SJCRH30 (cell line): ENCODE measurements at regions not wholly inside any gene's neighbourhood (a gene's known extent, or its start where the extent isn't known, plus 50 kb on each side); places are given as distances from the start of the nearest gene placed in this dataset.

Experiments used
- DNase-seq, 2 experiments: peaks; one replicate each; pipeline ENCODE4 v3.0.0-alpha.2; 2015 to 2020
- H3K27ac ChIP-seq: fragments of 250-450 bp; sonication (Bioruptor Pico); 2 replicates; pipeline ENCODE4 v1.5.1; 2020; ENCODE audit warnings: mild to moderate bottlenecking, moderate library complexity
- H3K27me3 ChIP-seq: fragments of 250-450 bp; sonication (Bioruptor Pico); 2 replicates; pipeline ENCODE4 v1.5.1; 2020; ENCODE audit warnings: mild to moderate bottlenecking, moderate library complexity
- H3K36me3 ChIP-seq: fragments of 250-450 bp; sonication (Bioruptor Pico); 2 replicates; pipeline ENCODE4 v1.5.1; 2020; ENCODE audit warnings: mild to moderate bottlenecking, moderate library complexity
- H3K4me1 ChIP-seq: fragments of 250-450 bp; sonication (Bioruptor Pico); 2 replicates; pipeline ENCODE4 v1.5.1; 2020; ENCODE audit warnings: mild to moderate bottlenecking, moderate library complexity
- H3K4me3 ChIP-seq: fragments of 250-450 bp; sonication (Bioruptor Pico); 2 replicates; pipeline ENCODE4 v1.5.1; 2020; ENCODE audit warnings: mild to moderate bottlenecking, moderate library complexity
- H3K9me3 ChIP-seq: fragments of 250-450 bp; sonication (Bioruptor Pico); replicated peaks from 2 replicates; pipeline ENCODE4 v1.5.1; 2020; ENCODE audit warnings: mild to moderate bottlenecking, moderate library complexity

DNA sequence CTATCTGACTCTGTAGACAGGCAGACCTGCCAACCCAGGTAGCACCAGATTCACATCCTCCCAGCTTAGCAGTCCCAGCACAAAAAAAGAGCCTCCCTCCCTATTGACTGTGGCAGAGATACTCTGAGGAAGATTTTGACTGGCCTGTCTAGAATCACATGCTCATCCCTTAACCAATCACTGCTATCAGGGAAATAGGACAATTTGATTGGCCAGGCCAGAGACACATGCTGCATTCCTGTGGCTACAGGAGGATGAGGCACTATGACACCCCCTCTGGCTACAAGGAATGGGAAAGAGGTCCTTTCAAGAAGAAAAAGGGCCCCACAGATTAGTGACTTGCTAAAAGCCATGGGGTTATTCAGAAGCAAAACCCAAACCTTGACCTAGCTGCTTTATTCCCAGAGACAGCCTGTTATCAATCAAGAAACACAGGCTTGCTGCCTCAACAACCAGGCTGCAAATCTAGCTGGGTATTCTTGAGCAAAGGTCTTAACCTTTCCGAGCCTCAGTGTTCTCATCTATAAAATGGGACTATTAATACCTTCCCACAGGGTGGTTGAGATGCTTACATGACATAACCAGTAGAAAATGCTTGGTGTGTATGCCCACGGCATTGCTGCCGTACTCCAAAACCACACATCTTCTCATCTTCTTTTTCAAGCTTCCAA, 147.6 kb downstream of the BCOR start:
- Histone ChIP-seq H3K27me3 (no peaks in the 10 kb centered on the region), H3K27ac (no peak overlapping the region), H3K9me3 (no peaks in the 10 kb centered on the region), H3K4me3 (no peak overlapping the region), H3K4me1 (peaks cover 19% of the 10 kb centered on the region), H3K36me3 (no peaks in the 10 kb centered on the region)
- peak; percentile 23 to 41 for DNase-seq

DNA sequence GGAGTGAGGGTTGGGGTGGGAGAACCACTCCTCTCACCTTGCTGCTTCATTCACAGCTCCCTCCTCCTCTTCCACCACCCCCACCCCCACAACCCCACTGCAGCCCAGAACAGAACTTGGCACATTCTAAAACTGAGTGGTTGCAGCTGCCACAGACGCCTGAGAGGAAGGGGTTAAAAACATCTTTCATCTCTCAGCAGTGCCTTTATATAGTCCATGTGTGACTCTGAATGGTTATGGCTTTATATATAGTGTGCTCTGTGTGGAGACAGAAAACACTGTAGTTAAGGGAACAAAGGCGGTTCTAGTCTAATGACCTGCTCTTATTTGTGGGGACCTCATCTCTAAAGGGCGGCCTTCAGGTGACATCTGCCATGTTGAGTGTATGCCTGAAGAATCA, 144.8 kb downstream of the BCOR start:
- peak in 1 of 2 experiments; percentile 12 for DNase-seq

DNA sequence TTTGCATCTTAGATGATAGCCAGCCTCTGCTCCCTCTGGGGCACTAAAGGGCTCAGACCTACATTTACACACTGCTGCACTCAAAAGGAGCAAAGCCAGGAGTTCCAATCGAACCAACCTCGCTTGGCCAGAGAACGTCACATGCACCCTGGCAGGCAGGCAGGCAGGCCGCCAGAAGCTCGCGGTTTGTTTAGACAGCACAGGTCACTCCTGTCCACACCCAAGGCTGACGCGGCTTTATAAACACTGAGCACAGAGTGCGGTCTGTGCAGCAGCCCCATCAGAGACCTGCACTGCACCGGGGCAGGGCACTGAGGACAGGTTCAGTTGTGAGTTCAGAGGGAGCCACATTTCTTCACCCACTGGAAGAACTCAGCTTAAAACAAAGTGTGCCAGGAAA, 143.9 kb downstream of the BCOR start:
- H3K4me1 ChIP-seq: peaks cover 14% of the 10 kb centered on the region
- H3K27ac ChIP-seq: no peak overlapping the region
- no peaks in the 10 kb centered on the region for H3K36me3 ChIP-seq
- no peak overlapping the region for H3K4me3 ChIP-seq
- peak; percentile 62 to 66 for DNase-seq
- no peaks in the 10 kb centered on the region for H3K9me3 ChIP-seq
- no peaks in the 10 kb centered on the region for H3K27me3 ChIP-seq

More for the DNA sequence above, 144.8 kb downstream of the BCOR start:
- no peaks in the 10 kb centered on the region for H3K9me3 ChIP-seq
- no peaks in the 10 kb centered on the region for H3K27me3 ChIP-seq
- H3K4me1 ChIP-seq: peaks cover 14% of the 10 kb centered on the region
- H3K4me3 ChIP-seq: no peak overlapping the region
- no peaks in the 10 kb centered on the region for H3K36me3 ChIP-seq
- H3K27ac ChIP-seq: no peak overlapping the region

DNA sequence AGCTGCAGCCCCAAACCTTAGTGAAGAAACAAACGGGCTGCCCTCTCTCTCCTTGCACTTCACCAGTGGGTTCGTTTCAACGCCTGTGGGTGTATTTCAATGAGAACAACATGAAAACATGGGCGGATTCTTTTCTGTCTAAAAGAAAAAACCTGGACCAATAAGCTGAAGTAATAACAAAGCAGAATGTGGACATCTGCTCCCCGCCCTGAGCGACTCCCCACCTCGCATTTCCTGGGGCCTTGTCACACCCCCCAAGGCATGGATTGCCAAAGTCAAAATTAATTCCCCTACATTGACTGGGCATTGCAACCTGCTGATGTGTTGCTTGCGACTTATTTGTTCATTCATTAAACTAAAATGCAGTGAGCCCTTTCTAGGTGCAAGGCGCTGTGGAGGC, 142.9 kb downstream of the BCOR start:
- Histone ChIP-seq H3K4me3 (no peak overlapping the region), H3K4me1 (peaks cover 14% of the 10 kb centered on the region), H3K27me3 (no peaks in the 10 kb centered on the region), H3K27ac (no peak overlapping the region), H3K36me3 (no peaks in the 10 kb centered on the region), H3K9me3 (no peaks in the 10 kb centered on the region)
- no peak for DNase-seq

DNA sequence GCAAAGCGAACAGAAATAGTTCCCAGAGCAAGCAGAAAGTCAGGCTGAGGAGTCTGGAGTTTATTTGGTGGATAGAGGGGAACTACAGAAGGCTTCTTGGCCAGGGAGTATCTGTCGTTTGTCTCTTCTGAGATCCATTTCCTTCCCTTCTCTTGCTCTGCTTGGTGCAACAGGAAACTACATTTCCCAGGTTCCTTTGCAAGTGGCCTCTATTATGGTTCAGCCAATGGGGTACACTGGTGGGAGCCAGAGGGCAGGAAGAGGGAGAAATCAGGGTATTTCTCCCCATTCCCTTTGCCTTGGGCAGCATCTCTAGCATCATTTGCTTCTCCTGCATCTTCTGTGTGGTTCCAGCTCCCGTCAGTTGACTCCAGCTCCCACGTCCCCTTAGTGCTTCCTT, 142.1 kb downstream of the BCOR start:
- no peak overlapping the region for H3K4me3 ChIP-seq
- H3K4me1 ChIP-seq: peaks cover 14% of the 10 kb centered on the region
- no peaks in the 10 kb centered on the region for H3K27me3 ChIP-seq
- no peaks in the 10 kb centered on the region for H3K36me3 ChIP-seq
- H3K9me3 ChIP-seq: no peaks in the 10 kb centered on the region
- H3K27ac ChIP-seq: no peak overlapping the region
- peak; percentile 19 to 39 for DNase-seq

DNA sequence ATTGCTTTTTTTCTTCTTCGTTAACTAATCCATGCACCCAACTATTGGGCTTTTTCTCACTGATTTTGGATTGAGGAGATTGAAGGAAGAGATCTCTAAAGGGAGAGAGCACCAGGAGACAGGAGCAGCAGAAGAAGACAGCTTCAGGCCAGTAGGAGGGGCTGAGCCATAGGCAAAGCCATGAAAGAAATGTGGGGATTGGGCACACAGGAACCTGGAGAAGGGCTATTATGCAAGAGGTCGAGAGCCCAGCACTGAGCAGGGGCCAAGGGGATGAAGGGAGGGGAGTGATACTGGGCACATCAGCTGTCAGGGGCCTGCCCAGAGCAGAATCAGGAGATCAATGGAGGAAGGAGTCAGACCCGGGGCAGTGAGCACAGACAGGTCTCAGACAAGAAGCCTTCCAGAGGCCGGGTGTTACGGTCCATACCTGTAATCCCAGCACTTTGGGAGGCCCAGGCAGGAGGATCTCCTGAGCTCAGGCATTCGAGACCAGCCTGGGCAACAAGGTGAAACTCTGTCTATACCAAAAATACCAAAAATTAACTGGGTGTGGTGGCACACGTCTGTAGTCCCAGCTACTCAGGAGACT, 140.9 kb downstream of the BCOR start:
- H3K27me3 ChIP-seq: no peaks in the 10 kb centered on the region
- DNase-seq: no peak

DNA sequence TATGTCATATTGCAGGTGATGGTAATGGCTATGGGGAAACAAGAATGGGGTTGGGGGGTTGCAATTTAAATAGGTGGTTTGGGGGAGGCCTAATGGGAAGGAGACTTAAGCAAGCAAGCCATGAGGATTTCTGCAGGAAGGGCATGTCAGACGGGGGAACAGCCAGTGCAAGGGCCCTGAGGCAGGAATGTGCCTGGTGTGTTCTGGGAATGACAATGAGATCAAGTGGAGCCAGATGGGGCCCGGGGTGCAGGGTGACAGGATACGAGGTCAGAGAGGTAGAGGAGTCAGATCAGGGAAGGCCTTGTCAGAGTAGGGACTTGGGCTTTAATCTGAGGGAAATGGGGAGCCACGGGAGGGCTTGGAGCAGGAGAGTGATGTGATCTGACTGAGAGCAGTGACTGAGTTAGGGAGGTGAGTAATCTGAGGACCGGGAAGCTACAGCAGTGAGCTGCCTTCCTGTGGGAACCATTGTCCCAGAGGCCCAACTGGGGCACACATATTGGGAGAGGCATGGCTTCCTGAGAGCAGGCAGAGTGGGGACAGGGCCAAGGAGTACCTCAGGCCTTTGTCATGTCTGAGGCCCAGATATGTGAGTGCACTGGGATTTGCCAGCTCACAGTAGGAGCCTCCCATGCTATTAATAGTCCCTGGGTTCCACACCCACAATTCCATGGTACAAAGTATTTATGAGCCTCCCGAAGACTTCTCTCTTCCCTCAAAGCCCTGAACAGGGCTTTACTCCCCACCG, 139.8 kb downstream of the BCOR start:
- no peak for DNase-seq
- Histone ChIP-seq H3K4me3 (no peak overlapping the region), H3K36me3 (no peaks in the 10 kb centered on the region), H3K27ac (no peak overlapping the region), H3K27me3 (no peaks in the 10 kb centered on the region), H3K4me1 (peaks cover 10% of the 10 kb centered on the region), H3K9me3 (no peaks in the 10 kb centered on the region)

More for the DNA sequence above, 140.9 kb downstream of the BCOR start:
- no peak overlapping the region for H3K27ac ChIP-seq
- H3K9me3 ChIP-seq: no peaks in the 10 kb centered on the region
- no peaks in the 10 kb centered on the region for H3K36me3 ChIP-seq
- H3K4me3 ChIP-seq: no peak overlapping the region
- peaks cover 14% of the 10 kb centered on the region for H3K4me1 ChIP-seq

DNA sequence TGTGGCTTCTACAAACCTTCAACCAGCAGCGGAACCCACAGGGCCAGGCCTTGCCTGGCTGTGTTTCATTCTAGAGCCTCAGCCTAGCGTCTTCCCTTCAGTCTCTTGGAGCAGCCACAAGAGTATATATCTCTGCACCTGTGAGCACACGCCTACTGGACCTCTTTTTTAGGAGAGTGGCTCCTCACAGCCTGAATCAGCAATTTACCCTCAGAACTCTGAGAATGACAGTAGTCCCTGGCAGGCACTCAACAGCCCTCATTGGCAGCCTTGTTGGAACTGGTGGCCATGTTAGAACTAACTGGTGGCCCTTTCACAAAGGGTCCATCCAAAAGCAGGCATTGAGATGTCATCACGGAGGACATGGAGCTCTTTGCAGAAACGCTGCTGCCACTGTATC, 138.9 kb downstream of the BCOR start:
- DNase-seq: no peak
- Histone ChIP-seq H3K4me1 (peaks cover 3% of the 10 kb centered on the region; the same call in 1 of the 2 replicates), H3K36me3 (no peaks in the 10 kb centered on the region), H3K4me3 (no peak overlapping the region), H3K9me3 (no peaks in the 10 kb centered on the region), H3K27ac (no peak overlapping the region), H3K27me3 (no peaks in the 10 kb centered on the region)

DNA sequence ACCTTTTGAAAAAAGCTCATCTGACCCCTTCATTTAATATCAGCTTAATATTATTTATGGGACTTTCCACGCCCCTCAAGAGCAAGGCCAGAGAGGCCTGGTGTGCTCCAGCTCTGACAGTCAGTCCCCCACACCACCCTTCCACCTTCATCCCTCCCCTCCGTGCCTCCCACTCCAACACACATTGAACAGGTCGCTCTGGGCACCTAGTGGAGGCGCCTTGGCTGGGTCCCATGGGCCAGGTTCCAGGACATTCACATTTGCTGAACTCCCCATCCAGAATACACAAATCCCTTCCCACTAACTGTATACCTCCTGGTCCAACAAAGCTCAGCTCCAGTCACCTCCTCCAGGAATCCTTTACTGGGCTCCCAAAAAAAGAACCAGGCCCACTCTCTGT, 137.5 kb downstream of the BCOR start:
- no peak overlapping the region for H3K4me3 ChIP-seq
- no peaks in the 10 kb centered on the region for H3K27me3 ChIP-seq
- H3K4me1 ChIP-seq: no peaks in the 10 kb centered on the region
- no peaks in the 10 kb centered on the region for H3K36me3 ChIP-seq
- no peak for DNase-seq
- no peak overlapping the region for H3K27ac ChIP-seq
- no peaks in the 10 kb centered on the region for H3K9me3 ChIP-seq

DNA sequence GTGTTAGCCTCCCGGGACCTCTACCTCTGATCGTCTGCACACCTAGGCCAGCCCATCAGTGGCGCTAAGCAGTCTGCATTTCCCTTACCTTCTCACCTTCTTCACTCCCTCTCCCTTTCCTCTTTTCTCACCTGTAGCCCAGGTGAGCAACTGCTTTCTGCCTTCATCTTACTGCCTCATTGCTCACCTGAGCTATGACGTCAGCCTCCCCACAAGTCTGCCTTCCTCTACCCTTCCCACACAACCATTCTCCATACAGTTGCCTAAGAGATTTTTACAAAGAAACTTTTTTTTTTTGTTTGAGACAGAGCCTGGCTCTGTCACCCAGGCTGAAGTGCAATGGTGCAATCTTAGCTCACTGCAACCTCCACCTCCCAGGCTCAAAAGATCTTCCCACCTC, 136.3 kb downstream of the BCOR start:
- Histone ChIP-seq H3K4me1 (no peaks in the 10 kb centered on the region), H3K36me3 (no peaks in the 10 kb centered on the region), H3K27me3 (no peaks in the 10 kb centered on the region), H3K4me3 (no peak overlapping the region), H3K27ac (no peak overlapping the region), H3K9me3 (no peaks in the 10 kb centered on the region)
- no peak for DNase-seq

DNA sequence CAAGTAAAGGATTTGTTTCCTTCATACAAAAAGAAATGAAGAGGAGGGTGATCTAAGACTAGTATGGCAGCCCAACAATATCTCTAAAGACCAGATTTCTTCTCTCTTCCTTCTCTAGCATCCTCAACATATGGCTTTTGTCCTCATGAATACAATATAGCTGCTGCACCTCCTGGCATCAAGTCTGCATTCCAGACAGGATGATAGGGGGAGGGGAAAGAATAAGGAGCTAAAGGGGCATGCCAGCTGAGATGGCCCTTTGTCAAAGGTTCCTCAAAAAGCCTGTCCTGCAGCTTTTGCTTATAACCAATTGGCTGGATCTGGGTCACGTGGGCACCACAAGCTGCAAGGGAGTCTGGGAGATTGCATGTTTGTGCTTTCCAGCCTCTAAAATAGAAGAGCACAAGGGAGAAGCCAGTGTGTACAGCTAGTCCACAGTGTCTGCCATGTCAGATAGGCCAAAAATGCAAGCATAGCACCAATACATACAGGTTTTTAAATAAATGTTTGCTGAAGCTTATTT, 132.6 kb downstream of the BCOR start:
- Histone ChIP-seq H3K36me3 (no peaks in the 10 kb centered on the region), H3K4me1 (peaks cover 9% of the 10 kb centered on the region; the same call in 1 of the 2 replicates), H3K9me3 (no peaks in the 10 kb centered on the region), H3K27me3 (no peaks in the 10 kb centered on the region), H3K4me3 (no peak overlapping the region), H3K27ac (no peak overlapping the region)
- DNase-seq: no peak

DNA sequence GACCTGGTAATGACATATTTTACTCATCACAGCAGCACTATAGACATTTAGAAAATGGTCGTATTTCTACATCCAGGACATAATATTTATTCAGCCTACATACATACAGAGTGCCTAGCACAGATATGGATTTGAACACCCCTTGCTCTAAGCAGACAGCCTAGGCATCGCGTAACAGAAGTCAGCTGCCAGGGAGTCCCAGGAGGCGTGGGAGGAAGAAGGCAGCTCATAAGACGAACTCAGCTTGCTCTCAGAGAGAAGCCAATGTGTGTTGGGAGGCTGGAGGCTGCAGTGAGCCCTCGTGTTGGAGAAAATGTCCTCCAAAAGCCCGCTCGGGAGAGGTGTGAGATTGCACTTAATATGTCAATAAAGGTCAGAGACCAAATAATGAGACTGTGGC, 131.6 kb downstream of the BCOR start:
- Histone ChIP-seq H3K27me3 (no peaks in the 10 kb centered on the region), H3K4me1 (peaks cover 9% of the 10 kb centered on the region; the same call in 1 of the 2 replicates), H3K36me3 (no peaks in the 10 kb centered on the region), H3K27ac (no peak overlapping the region), H3K4me3 (no peak overlapping the region), H3K9me3 (no peaks in the 10 kb centered on the region)
- DNase-seq: peak in 1 of 2 experiments; percentile 10

DNA sequence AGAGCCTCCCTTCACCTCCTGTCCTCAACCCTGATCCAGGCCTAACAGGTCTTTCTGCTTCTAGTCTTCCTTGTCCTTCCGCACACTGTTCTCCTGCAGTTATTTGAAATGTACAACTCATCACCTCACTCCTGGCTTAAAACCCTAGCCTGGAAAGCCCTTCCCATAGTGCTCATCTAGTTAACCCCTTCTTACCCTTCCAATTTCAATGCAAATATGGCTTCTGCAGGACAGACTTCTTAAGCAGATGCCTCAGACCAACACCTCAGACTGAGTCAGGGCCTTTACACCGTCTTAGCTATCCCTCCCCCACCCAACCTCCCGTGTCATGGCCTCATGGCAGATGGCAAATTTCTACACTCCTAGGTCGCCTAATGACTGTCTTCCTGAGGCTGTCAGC, 130.4 kb downstream of the BCOR start:
- Histone ChIP-seq H3K27ac (no peak overlapping the region), H3K9me3 (no peaks in the 10 kb centered on the region), H3K27me3 (no peaks in the 10 kb centered on the region), H3K4me3 (no peak overlapping the region), H3K36me3 (no peaks in the 10 kb centered on the region), H3K4me1 (peaks cover 9% of the 10 kb centered on the region; the same call in 1 of the 2 replicates)
- DNase-seq: no peak

DNA sequence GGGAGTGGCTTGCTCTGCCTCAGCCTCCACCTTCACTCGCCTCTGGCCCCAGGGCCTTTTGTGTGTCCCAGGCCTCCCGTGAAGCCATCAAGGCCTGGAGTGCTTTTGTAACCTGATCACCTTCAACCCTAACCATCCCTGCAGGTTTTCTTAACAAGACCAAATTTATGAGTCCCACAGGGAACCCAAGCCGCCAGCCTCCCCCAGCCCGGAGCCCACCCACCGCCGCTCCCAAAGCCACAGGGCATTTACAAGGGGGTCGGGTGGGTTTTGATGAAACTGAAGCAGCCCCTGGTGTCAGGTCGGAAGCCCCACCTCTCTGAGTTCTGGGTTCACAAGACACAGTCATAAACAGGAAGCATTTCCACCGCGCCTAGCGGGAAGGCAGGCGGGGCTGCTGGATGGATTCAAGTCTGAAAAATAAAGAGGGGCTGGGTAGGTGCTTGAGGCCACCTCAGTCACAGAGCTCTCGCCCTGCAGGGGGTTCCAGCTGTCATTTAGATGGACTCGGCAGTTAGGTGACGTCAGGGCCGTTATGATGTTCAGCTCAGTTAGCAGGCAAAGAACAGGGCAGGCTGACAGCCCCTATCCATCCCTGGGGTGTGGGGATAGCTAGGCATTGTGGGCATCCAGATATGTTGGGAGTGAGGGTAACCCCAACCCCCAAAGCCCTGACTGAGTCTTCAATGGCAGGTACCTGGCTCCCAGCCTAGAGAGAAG, 128.5 kb downstream of the BCOR start:
- Histone ChIP-seq H3K9me3 (no peaks in the 10 kb centered on the region), H3K27me3 (no peaks in the 10 kb centered on the region), H3K27ac (peak overlapping the region; percentile 74), H3K4me3 (peak overlapping the region; percentile 32), H3K4me1 (peaks cover 9% of the 10 kb centered on the region; the same call in 1 of the 2 replicates), H3K36me3 (no peaks in the 10 kb centered on the region)
- peak; percentile 82 to 84 for DNase-seq
